ENCODE measurements at regions not wholly inside any gene's neighbourhood (a gene's known extent, or its start where the extent isn't known, plus 50 kb on each side); places are given as distances from the start of the nearest gene placed in this dataset.
"Not testable (repeated sequence)": the region's sequence is repeated elsewhere in the genome, so short reads cannot be mapped to it uniquely, and the experiment has no call there.

DNA sequence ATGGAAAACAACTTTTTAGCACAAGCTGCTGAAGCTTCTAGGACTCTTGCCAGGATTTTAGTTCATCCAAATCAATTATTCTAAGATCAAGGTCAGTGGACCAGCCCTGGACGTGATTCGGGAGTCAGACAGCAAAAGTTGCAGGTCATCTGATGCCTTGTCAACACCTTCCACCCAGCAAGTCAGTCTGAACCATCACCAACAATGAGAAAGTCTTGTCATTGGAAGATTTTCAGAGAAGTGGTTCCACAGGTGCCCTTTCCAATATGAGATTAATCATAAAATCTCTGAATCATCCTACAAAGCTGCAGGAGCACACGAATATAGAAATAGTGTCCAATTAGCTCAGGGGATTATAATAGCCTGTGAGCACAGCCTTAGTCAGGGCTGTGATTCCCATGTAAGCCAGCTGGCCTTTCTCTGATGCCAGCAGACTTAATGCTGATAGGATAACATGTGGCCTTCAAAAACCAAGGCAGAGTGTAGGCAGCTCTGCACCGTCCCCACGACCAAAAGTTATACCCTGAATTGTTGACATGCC, 445.0 kb upstream of the TRPC7 start:
- peak in 1 of 14 donors; percentile 67 for DNase-seq

- DNase-seq = no peak
These were observed 444.0 kb upstream of the TRPC7 start for GRCh38 chr5:136809382-136809781.

DNA sequence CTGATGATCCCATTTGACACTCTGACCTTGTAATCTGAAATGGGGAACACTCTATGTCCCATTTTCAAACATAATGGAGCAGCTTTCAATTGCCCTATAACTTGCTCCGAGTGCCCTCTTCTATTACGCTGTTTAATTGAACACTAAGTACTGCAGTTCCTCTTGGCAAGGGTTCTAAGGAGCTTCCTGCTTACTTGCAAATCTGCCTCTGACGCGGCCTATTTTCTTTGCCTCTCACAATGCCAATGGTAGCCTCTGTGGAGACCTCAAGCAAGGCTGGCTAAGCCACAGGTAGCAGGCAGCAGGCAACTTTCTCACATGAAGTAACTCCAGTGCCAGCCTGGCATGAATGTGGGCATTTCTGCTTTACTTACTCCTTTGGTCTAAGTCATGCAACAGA, 443.4 kb upstream of the TRPC7 start:
- DNase-seq = no peak

DNA sequence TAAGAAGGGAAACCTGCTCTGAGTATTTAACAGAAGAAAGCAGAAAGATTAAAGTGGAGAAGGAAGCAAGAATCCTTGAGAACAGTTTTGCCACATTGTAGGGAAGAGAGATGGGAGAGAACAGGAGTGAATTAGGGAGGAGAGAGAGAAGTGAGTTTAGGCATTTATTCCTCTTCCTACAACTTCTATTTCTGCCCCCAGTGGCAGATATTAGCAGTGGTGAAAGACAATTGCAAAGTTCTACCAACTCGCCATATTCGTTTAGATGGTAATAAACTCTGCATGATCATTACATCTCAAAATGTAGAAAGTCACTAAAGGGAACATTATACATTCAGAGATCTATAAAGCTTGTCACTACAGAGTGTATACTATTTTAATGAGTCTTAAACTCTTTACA, 440.1 kb upstream of the TRPC7 start:
- DNase-seq = no peak

DNA sequence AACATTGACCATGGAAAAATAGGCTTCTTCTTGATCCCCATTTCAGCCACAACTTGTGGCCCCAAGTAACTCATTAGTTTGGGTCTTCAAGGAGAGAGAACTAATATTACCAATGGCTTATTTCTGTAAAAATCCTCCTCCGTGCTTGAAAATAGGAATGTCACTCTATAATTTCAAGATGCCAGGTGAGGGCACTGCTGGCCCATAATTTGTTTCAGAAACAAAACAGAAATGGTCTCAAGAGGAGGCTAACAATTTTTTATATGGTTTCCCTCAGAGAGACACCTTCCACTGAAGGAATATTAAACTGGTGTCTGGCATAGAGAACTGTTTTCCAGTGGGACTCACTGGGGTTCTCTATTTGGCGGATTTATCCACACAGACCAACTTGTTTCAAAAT, 437.0 kb upstream of the TRPC7 start:
- DNase-seq = peak in 2 of 14 donors; percentile 7 to 67

GRCh38 chr5:136799806-136800372, 434.5 kb upstream of the TRPC7 start:
- DNase-seq = no peak

- DNase-seq = no peak
These were observed 428.0 kb upstream of the TRPC7 start for GRCh38 chr5:136793300-136793699.

GRCh38 chr5:136781464-136781863, 416.1 kb upstream of the TRPC7 start:
- no peak for DNase-seq

GRCh38 chr5:136780518-136780917, 415.2 kb upstream of the TRPC7 start:
- DNase-seq = no peak

GRCh38 chr5:136776022-136776927, 410.9 kb upstream of the TRPC7 start:
- no peak for DNase-seq

GRCh38 chr5:136772491-136772890, 407.1 kb upstream of the TRPC7 start:
- DNase-seq = no peak

- peak in 11 of 14 donors; percentile 4 to 44 (median 28) for DNase-seq
These were observed 404.7 kb upstream of the TRPC7 start for GRCh38 chr5:136769900-136770684.

DNA sequence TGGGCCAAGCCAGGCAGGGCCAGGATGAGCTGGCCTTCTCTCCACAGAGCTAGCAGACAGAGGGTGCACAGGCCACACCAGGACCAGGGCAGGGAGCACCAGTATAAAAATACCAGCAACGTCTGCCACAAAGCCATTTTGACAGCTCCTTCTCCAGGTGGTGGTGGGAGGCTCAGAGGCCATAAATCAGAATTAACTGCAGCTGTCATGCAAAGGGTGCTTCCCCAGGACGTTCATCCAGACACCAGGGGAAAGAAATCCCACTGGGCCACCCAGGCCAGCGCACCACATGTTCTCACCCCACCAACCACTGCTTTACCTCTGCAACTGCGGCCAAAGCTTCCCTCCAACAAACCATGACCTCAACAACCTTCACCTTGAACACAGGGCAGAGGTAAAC, 403.7 kb upstream of the TRPC7 start:
- DNase-seq = no peak

DNA sequence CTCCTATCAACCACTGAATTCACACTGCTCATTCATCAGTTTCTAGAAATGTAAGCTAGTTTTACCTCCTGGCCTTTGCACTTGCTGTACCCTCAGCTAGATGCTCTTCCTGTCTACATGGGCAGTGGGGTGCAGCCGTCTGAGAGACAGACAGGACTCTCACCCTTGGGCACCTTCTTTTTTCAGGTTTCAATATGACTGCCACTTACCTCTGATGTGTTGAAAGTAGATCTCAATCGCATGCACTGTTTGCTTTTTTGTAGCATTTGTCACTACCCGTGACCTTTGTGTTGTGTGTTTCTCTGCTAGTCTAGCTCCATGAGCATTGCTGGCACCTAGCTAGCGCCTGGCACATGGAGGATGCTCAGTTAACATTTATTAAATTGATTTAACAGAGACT, 403.1 kb upstream of the TRPC7 start:
- DNase-seq = no peak

- no peak for DNase-seq
These were observed 401.1 kb upstream of the TRPC7 start for GRCh38 chr5:136766456-136766855.

GRCh38 chr5:136764601-136765000, 399.3 kb upstream of the TRPC7 start:
- no peak for DNase-seq

GRCh38 chr5:136763548-136763947, 398.2 kb upstream of the TRPC7 start:
- DNase-seq = no peak

DNA sequence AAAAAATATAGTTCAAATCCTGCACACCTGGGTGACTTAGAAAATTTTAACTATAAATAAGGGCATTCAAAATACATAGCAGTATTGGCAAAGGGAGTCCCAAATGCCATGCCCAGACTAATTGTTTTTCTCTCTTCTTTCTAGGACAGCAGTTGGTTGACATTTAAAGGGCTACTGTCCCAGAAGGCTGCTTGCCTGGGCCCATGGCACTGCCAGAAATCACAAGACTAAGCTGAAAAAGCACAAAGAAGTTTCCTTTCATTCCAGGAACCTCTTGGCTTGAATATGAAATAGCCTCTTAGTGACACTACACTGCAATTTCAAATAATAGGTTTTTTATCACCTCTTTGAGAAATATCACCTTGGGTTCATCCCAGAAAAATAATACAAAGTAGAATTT, 388.9 kb upstream of the TRPC7 start:
- DNase-seq = peak in 6 of 14 donors; percentile 5 to 26 (median 22)

DNA sequence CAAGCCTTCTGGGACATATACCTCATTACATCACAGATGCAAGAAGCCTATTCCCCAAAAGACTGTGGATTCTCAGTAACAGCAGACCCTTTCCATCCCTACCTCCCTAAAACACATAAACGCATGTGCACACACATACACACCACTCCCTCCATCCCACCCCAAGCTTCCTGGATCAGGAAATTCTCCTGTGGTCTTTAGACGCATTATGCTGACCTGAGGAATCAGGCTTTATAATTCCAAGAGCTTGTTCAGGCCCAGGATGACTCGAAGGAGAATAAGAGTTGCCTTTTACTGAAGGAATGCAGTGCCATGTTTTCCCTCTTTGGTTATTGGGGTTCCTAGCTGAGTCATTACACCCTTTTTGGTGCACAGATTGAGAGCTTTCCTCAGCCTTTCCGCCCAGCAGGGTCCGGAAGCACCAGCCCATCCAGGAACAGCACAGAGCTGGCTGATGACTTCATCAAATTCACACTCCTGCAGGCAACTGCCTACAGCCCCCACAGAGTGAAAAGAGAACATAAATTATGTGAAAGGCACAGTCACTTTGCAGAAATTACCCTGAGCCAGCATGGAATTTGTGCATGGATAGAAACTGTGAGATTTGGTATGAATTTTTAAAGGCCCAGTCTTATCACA, 385.0 kb upstream of the TRPC7 start:
- no peak for DNase-seq

GRCh38 chr5:136749016-136749415, 383.7 kb upstream of the TRPC7 start:
- DNase-seq = no peak

- DNase-seq = no peak
These were observed 377.7 kb upstream of the TRPC7 start for GRCh38 chr5:136743052-136743451.

DNA sequence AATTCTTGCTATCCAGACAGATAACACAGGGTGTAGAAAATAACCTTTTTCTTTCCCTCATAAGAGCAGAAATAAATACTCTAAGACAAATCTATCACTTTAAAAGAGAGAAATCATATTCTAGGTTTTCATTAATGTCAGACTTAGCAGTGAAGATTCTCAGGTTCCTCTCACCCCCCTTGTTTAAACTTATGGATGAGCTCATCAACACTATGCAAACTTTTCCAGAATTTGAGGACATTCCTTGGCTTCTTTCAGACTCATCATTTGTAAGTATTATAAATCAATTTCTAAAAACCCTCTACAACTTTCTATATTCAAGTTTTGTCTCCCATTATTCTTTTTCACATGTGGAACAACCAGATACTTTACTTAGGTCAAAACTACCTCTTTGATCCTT, 374.9 kb upstream of the TRPC7 start:
- DNase-seq = no peak

- not testable (repeated sequence) for DNase-seq
These were observed 373.9 kb upstream of the TRPC7 start for GRCh38 chr5:136739271-136739670.

All from C1 segment of cervical spinal cord (tissue), 14 donors.